Tibial artery (tissue), 4 donors: ENCODE measurements at regions not wholly inside any gene's neighbourhood (a gene's known extent, or its start where the extent isn't known, plus 50 kb on each side); places are given as distances from the start of the nearest gene placed in this dataset.
A peak's percentile ranks its signal among the peaks of the same experiment; 100 is the strongest.

Experiments used
- DNase-seq, 2 donors: peaks; one replicate each; pipeline ENCODE4 v3.0.0-alpha.2; 2019
- H3K27ac ChIP-seq, 2 donors: fragments of 200-600 bp; sonication (generic) in 1 of 2; 1 replicate in 1 of 2; 2 replicates in 1 of 2; pipeline ENCODE4 v1.5.1; 2018 to 2019; ENCODE audit warnings: mild to moderate bottlenecking in 1 of 2
- H3K27me3 ChIP-seq, 2 donors: fragments of 200-600 bp; sonication (generic) in 1 of 2; one replicate each; pipeline versions ENCODE4 v1.5.1 to v1.6.0; 2016 to 2019
- H3K36me3 ChIP-seq, 3 donors: fragments of 200-600 bp; sonication (generic) in 2 of 3; one replicate each; pipeline ENCODE4 v1.5.1; 2016 to 2019; ENCODE audit warnings: mild to moderate bottlenecking in 2 of 3
- H3K4me1 ChIP-seq, 4 donors: fragments of 200-600 bp; sonication (generic) in 2 of 4; 1 replicate in 3 of 4; 2 replicates in 1 of 4; pipeline ENCODE4 v1.5.1; 2016 to 2019
- H3K4me3 ChIP-seq, 2 donors: fragments of 200-600 bp; sonication (generic) in 1 of 2; 1 replicate in 1 of 2; 2 replicates in 1 of 2; pipeline ENCODE4 v1.5.1; 2018 to 2019; ENCODE audit warnings: mild to moderate bottlenecking in 2 of 2
- H3K9me3 ChIP-seq, 3 donors: fragments of 200-600 bp; sonication (generic) in 1 of 3; one replicate each; pipeline ENCODE4 v1.5.1; 2016 to 2019
- CTCF ChIP-seq, 2 experiments: fragments of 200-600 bp in 1 of 2; fragments of 450-650 bp in 1 of 2; IDR thresholded peaks; one replicate each; pipeline ENCODE4 v1.5.1; 2017 to 2019; ENCODE audit warnings: antibody characterized with exemption in 2 of 2, mild to moderate bottlenecking in 1 of 2, moderate library complexity in 1 of 2
- intact Hi-C: fragments of 100-400 bp; cut with DNase I; formaldehyde crosslinking; loops from one replicate; pipeline ENCODE4 v1.15.0; 2023; ENCODE audit warnings: low total_unique reads

- no peaks in the 10 kb centered on the region for H3K27me3 ChIP-seq
- no peak for TF ChIP-seq CTCF (IDR thresholded peaks at IDR 0.05)
- no peak overlapping the region for H3K4me3 ChIP-seq
- DNase-seq, result no peak
- intact Hi-C loops, result no loop called here
- H3K9me3 ChIP-seq, result no peaks in the 10 kb centered on the region
- peaks cover 0 to 27% (median 7%) of the 10 kb centered on the region in 4 donors for H3K4me1 ChIP-seq
- H3K27ac ChIP-seq, result no peak overlapping the region
- H3K36me3 ChIP-seq, result no peaks in the 10 kb centered on the region
These were observed 58.3 kb upstream of the PDE10A start for GRCh38 chr6:165721356-165721755.

- H3K27ac ChIP-seq, result peak overlapping the region in 1 of 2 donors; percentile 27
- H3K4me3 ChIP-seq, result no peak overlapping the region
- no peaks in the 10 kb centered on the region for H3K27me3 ChIP-seq
- no peaks in the 10 kb centered on the region for H3K9me3 ChIP-seq
- H3K4me1 ChIP-seq, result peaks cover 0 to 27% (median 7%) of the 10 kb centered on the region in 4 donors
- DNase-seq, result no peak
- no peak for TF ChIP-seq CTCF (IDR thresholded peaks at IDR 0.05)
- intact Hi-C loops, result no loop called here
- no peaks in the 10 kb centered on the region for H3K36me3 ChIP-seq
These were observed 55.5 kb upstream of the PDE10A start for GRCh38 chr6:165718491-165718891.

- intact Hi-C loops, result no loop called here
- peak overlapping the region in 1 of 2 donors; percentile 27 for H3K27ac ChIP-seq
- no peak for DNase-seq
- H3K36me3 ChIP-seq, result no peaks in the 10 kb centered on the region
- no peak overlapping the region for H3K4me3 ChIP-seq
- no peak for TF ChIP-seq CTCF (IDR thresholded peaks at IDR 0.05)
- no peaks in the 10 kb centered on the region for H3K9me3 ChIP-seq
- H3K4me1 ChIP-seq, result peaks cover 0 to 27% (median 7%) of the 10 kb centered on the region in 4 donors
- no peaks in the 10 kb centered on the region for H3K27me3 ChIP-seq
These were observed 54.9 kb upstream of the PDE10A start for GRCh38 chr6:165717732-165718465.

- TF ChIP-seq CTCF (IDR thresholded peaks at IDR 0.05), result no peak
These were observed 53.8 kb upstream of the PDE10A start for GRCh38 chr6:165716886-165717285.

DNA sequence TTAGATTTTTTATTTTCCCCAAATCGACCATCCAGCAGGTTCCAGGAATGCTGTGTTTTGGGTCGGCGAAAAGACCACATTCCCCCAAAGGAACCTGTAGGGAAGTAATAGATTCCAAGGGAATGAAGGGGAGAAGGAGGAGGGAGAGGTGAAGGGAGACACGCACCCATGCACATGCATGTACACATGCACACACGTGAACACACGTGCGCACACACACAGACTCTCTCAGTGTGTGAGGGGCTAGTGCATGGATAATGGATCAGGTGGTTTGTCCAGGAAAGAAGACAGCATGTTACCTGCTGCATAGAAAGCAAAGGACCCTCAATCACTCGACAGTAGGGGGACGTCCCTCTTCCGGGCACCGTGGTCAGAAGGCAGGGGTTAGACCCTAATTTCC lies 52.4 kb upstream of the PDE10A start:
- Histone ChIP-seq H3K36me3 (no peaks in the 10 kb centered on the region), H3K27ac (no peak overlapping the region), H3K27me3 (peaks cover 0 to 3% of the 10 kb centered on the region in 2 donors), H3K9me3 (no peaks in the 10 kb centered on the region), H3K4me1 (peaks cover 0 to 27% (median 7%) of the 10 kb centered on the region in 4 donors), H3K4me3 (no peak overlapping the region)
- intact Hi-C loops, result no loop called here
- no peak for TF ChIP-seq CTCF (IDR thresholded peaks at IDR 0.05)
- no peak for DNase-seq

More at GRCh38 chr6:165716886-165717285, 53.8 kb upstream of the PDE10A start:
- H3K27me3 ChIP-seq, result no peaks in the 10 kb centered on the region
- H3K4me3 ChIP-seq, result no peak overlapping the region
- H3K27ac ChIP-seq, result no peak overlapping the region
- H3K9me3 ChIP-seq, result no peaks in the 10 kb centered on the region
- no peaks in the 10 kb centered on the region for H3K36me3 ChIP-seq
- peaks cover 0 to 27% (median 7%) of the 10 kb centered on the region in 4 donors for H3K4me1 ChIP-seq
- DNase-seq, result no peak
- intact Hi-C loops, result no loop called here
